GM12875 (cell line): ENCODE measurements at regions not wholly inside any gene's neighbourhood (a gene's known extent, or its start where the extent isn't known, plus 50 kb on each side); places are given as distances from the start of the nearest gene placed in this dataset.

Source experiments
- H3K4me3 ChIP-seq: one replicate; pipeline ENCODE4 v1.5.1; 2011; ENCODE audit warnings: low read depth, low read length, control low read depth
- TF ChIP-seq, protein P1 (sequence below): IDR thresholded peaks from 2 replicates; pipeline ENCODE4 v1.5.1; 2011; ENCODE audit warnings: low read depth, mild to moderate bottlenecking, control low read depth, inconsistent platforms, low read length, moderate library complexity, borderline replicate concordance; ENCODE audit not compliant: insufficient read depth

- no peak overlapping the region for H3K4me3 ChIP-seq
- TF ChIP-seq, protein P1, sequence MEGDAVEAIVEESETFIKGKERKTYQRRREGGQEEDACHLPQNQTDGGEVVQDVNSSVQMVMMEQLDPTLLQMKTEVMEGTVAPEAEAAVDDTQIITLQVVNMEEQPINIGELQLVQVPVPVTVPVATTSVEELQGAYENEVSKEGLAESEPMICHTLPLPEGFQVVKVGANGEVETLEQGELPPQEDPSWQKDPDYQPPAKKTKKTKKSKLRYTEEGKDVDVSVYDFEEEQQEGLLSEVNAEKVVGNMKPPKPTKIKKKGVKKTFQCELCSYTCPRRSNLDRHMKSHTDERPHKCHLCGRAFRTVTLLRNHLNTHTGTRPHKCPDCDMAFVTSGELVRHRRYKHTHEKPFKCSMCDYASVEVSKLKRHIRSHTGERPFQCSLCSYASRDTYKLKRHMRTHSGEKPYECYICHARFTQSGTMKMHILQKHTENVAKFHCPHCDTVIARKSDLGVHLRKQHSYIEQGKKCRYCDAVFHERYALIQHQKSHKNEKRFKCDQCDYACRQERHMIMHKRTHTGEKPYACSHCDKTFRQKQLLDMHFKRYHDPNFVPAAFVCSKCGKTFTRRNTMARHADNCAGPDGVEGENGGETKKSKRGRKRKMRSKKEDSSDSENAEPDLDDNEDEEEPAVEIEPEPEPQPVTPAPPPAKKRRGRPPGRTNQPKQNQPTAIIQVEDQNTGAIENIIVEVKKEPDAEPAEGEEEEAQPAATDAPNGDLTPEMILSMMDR = no peak
Observed at GRCh38 chr5:27592231-27592630, 553.8 kb upstream of the CDH9 start.

DNA sequence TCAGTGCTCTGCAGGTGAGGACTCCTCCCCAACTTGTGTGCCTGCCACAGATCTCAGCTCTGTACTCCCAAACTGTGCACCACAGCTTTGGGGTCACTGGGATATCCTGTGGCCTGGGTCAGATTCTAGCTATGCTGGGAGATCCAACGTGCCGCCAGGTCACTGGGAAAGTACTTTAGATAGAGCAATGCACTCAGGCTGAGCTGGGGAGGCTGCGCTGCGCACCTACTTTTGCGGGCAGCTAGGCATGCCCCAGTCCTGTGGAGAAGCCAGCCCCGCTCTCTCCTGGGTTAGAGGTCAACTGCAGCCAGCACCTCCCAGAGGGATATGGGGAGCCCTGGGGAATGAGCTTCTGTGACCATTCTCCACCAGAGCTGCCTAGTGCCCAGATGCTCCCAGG is 552.1 kb upstream of the CDH9 start:
- TF ChIP-seq, protein P1 = no peak

GRCh38 chr5:27578279-27578678 is 539.9 kb upstream of the CDH9 start:
- TF ChIP-seq, protein P1 = no peak
- H3K4me3 ChIP-seq = no peak overlapping the region

More for the DNA sequence above, 552.1 kb upstream of the CDH9 start:
- H3K4me3 ChIP-seq = no peak overlapping the region

DNA sequence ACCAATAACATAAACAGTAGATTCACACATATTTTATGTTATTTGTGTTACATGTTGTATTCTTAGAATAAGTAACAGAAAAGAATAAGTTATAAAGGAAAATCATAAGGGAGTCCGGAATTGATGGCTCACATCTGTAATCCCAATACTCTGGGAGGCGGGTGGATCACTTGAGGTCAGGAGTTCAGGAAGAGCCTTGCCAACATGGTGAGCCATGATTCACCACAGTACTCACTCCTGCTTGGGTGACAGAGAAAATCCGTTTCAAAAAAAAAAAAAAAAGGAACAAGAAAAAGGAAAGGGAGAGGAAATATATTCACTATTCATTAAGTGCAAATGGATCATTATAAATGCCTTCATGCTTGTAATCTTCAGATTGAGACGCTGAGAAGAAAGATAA is 533.3 kb upstream of the CDH9 start:
- TF ChIP-seq, protein P1 = no peak
- no peak overlapping the region for H3K4me3 ChIP-seq

- TF ChIP-seq, protein P1 = no peak
- H3K4me3 ChIP-seq = no peak overlapping the region
Observed at GRCh38 chr5:27568811-27569210, 530.4 kb upstream of the CDH9 start.

GRCh38 chr5:27561408-27561807 is 523.0 kb upstream of the CDH9 start:
- TF ChIP-seq, protein P1 = no peak
- H3K4me3 ChIP-seq = no peak overlapping the region

DNA sequence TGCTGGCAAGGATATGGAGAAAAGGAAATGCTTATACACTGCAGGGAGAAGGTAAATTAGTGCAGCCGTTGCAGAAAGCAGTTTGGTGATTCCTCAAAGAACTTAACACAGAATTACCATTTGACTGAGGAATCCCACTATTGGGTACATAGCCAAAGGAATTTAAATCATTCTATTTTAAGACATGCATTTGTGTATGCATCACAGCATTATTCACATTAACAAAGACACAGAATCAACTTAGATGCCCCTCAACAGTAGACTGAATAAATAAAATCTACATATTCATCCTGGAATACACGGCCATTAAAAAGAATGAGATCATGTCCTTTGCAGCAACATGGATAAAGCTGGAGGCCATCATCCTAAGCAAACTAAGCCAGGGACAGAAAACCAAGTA is 510.1 kb upstream of the CDH9 start:
- H3K4me3 ChIP-seq = no peak overlapping the region
- TF ChIP-seq, protein P1 = no peak
